AG04449 (cell line): ENCODE measurements at regions not wholly inside any gene's neighbourhood (a gene's known extent, or its start where the extent isn't known, plus 50 kb on each side); places are given as distances from the start of the nearest gene placed in this dataset.

Experiments used
- CTCF ChIA-PET: fragments of 350-600 bp; formaldehyde crosslinking; extraction: SDS; loops from one replicate; lab custom pipeline; 2021; ENCODE audit warnings: antibody characterized with exemption; lab: Yijun Ruan, JAX
- POLR2A ChIA-PET: fragments of 400-600, 350-600 bp; formaldehyde crosslinking; extraction: SDS; loops from one replicate; lab custom pipeline; 2020; ENCODE audit warnings: antibody characterized with exemption, inconsistent platforms; lab: Yijun Ruan, JAX
- DNase-seq: peaks from one replicate; pipeline ENCODE4 v3.0.0-alpha.2; 2010; ENCODE audit warnings: low read depth, low spot score
- H3K4me3 ChIP-seq: 2 replicates; pipeline ENCODE4 v1.5.1; 2011; ENCODE audit warnings: low read depth, mild to moderate bottlenecking, control low read depth, low read length
- TF ChIP-seq, protein P1 (sequence below): IDR thresholded peaks from one replicate; pipeline ENCODE4 v1.5.1; 2011; ENCODE audit warnings: mild to moderate bottlenecking, moderate library complexity, low read length, control low read depth, inconsistent platforms; ENCODE audit not compliant: insufficient read depth; ENCODE audit errors: missing control alignments

DNA sequence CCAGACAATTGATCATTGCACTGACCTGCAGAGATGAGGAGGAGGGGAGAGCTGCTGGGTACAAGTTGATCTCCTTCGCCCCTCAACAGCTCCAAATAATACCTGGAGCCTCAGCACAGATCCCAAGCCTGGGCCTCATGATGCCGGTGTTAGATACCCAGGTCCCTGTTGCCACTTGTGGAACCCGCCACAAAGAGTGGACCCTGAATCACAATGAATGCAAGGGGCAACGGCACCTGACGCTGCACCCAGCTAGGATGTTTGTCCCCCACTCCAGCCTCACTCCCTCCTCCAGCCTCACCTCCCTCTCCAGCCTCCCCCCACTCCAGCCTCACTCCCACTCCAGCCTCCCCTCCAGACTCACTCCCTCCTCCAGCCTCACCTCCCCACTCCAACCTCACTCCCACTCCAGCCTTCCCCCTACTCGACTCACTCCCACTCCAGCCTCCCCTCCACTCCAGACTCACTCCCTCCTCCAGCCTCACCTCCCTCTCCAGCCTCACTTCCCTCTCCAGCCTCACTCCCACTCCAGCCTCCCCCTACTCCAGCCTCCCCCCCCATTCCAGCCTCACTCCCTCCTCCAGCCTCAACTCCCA, 879.0 kb downstream of the BRD1 start:
- CTCF ChIA-PET, result no interaction called here
- H3K4me3 ChIP-seq, result no peak overlapping the region
- TF ChIP-seq, protein P1, sequence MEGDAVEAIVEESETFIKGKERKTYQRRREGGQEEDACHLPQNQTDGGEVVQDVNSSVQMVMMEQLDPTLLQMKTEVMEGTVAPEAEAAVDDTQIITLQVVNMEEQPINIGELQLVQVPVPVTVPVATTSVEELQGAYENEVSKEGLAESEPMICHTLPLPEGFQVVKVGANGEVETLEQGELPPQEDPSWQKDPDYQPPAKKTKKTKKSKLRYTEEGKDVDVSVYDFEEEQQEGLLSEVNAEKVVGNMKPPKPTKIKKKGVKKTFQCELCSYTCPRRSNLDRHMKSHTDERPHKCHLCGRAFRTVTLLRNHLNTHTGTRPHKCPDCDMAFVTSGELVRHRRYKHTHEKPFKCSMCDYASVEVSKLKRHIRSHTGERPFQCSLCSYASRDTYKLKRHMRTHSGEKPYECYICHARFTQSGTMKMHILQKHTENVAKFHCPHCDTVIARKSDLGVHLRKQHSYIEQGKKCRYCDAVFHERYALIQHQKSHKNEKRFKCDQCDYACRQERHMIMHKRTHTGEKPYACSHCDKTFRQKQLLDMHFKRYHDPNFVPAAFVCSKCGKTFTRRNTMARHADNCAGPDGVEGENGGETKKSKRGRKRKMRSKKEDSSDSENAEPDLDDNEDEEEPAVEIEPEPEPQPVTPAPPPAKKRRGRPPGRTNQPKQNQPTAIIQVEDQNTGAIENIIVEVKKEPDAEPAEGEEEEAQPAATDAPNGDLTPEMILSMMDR, result no peak
- no peak for DNase-seq
- POLR2A ChIA-PET, result no interaction called here

DNA sequence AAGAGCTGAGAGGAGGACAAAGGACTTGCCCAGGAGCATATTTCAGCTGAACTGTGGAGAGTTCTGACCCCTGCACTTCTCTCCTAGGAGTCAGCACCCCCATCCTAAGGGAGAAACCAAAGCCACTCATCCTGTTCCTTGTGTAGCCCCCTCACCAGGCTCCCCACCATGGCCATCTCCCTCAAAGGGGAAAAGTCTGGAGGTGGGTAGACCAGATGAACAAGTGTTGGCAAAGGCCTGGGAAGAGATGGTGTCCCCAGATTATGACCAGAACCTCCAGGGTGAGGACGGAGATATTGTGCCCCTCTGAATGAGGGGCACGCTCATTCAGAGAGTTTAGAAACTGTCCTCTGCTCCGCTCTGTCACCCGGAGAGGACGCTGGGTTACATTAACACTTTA, 880.0 kb downstream of the BRD1 start:
- CTCF ChIA-PET, result no interaction called here
- no peak for DNase-seq

DNA sequence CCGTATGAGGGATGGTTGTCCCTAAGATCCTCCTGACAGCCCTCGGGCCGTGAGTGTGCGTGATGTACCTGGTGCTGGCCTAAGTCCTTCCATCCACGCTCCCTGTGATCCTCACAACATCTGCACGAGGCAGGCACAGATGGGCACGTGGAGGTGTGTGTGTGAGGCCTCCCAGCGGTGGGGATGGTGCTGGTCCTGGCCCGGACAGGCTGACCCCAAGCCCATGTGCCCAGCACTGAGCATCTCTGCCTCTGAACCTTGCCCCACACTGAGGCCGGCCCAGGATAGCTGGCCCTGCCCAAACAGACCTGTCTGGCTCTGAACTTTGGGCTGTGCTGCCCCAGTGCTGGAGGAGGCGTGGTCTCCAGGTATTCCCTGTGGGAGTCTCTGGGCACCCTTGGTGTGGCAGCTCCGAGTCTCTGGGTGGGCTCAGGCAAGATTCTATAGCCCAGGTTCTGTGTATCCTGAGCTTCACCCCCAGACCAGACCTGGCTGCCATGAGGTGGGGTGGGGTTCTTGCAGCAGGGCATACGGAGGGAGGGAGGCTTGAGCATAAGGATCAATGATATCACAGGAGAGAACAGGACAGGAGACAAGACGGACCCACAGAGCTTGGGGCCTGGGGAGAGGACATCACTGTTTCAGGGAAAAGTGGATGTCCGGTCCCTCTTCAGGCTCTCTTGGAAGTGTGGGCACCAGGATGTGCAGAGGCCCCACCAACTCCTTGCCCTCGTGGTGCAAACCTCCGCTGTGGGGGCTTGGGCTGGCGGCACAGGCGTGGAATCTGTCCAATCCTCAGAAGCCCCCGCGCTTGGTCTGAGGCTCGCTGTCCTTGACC, 881.8 kb downstream of the BRD1 start:
- CTCF ChIA-PET, result no interaction called here

More for the DNA sequence above, 880.0 kb downstream of the BRD1 start:
- TF ChIP-seq, protein P1, result no peak
- POLR2A ChIA-PET, result no interaction called here
- H3K4me3 ChIP-seq, result no peak overlapping the region

DNA sequence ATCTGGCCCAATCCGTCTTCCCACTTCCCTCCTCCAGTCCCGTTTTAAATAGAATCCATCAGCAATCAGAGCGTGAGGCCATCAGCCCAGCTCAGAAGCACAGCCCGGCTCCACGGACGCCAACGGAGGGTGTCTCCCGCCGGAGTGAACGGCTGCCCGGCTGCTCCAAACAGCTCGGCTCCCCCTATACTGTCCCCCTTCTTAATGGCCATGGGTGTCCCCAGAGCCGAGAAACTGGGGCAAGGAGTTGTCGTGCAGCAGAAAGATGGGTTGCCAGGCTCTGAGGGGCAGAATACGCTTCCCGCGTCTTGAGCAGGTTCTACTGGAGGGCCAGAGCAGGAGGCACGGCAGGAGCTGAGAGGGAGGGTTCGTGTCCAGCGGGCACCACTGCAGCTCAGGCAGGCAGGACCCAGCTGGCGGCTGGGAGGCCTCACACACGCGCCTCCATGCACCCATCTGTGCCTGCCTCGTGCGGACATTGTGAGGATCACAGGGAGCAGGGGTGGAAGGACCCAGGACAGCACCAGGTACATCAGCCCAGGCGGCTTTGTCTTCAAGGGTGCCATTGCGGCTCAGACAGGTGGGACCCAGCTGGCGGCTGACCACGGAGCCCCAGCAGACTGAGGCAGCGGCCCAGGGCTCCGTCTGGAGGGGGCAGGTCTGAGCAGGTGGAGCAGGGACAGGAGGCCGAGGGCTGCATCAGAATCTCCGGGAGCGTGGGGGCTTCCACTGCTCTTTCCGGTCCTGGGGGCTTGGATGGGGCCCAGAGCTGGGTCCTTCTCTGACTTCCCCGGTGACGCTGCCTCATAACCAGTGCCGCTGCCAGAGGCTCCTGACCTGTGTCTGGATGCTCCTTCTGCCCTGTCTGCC, 882.7 kb downstream of the BRD1 start:
- no peak overlapping the region for H3K4me3 ChIP-seq
- DNase-seq, result no peak
- ChIA-PET POLR2A (no interaction called here), CTCF (no interaction called here)
- TF ChIP-seq, protein P1, result no peak

More for the DNA sequence above, 881.8 kb downstream of the BRD1 start:
- POLR2A ChIA-PET, result no interaction called here
- TF ChIP-seq, protein P1, result no peak
- no peak for DNase-seq
- no peak overlapping the region for H3K4me3 ChIP-seq

DNA sequence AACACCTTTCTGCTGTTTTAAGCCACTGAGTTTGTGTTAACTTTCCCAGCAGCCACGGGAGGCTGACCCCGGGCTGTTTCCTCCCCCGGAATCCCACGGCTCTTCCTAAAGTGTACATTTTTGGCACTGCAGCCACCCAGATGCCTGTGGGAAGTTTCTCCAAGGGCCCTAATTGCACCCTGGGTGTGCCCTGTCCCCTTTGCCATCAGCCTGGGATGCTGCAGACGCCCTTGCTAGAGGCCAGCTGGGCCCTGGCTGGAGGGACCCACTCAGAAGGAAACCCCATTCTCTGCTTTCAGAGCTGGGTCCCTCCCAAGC, 883.3 kb downstream of the BRD1 start:
- CTCF ChIA-PET, result no interaction called here
- POLR2A ChIA-PET, result no interaction called here
- DNase-seq, result no peak
- H3K4me3 ChIP-seq, result no peak overlapping the region
- TF ChIP-seq, protein P1, result no peak
